ENCODE measurements at regions not wholly inside any gene's neighbourhood (a gene's known extent, or its start where the extent isn't known, plus 50 kb on each side); places are given as distances from the start of the nearest gene placed in this dataset.

GRCh38 chr6:1522779-1523178 lies 86.9 kb upstream of the FOXC1 start:
- TF ChIP-seq POLR2A (IDR thresholded peaks at IDR 0.05; ENCODE audit: low read length) (no peak), GATA1 (IDR thresholded peaks at IDR 0.05; ENCODE audit: low read depth, low read length) (no peak)
